Mesenchymal stem cell (in vitro differentiated cells and primary cell): ENCODE measurements at regions not wholly inside any gene's neighbourhood (a gene's known extent, or its start where the extent isn't known, plus 50 kb on each side); places are given as distances from the start of the nearest gene placed in this dataset.

ENCODE experiments used
- DNase-seq: peaks from one replicate; pipeline ENCODE4 v3.0.0-alpha.2; 2013
- H2AFZ ChIP-seq: one replicate; pipeline ENCODE4 v1.6.1; 2013; ENCODE audit warnings: low read depth, mild to moderate bottlenecking, control low read depth, inconsistent platforms, low read length, moderate library complexity
- H2AK5ac ChIP-seq: 2 replicates; pipeline ENCODE4 v1.6.1; 2013; ENCODE audit warnings: low read length, moderate library complexity, mild to moderate bottlenecking, inconsistent platforms; ENCODE audit not compliant: severe bottlenecking
- H2BK120ac ChIP-seq: one replicate; pipeline ENCODE4 v1.6.1; 2013; ENCODE audit warnings: low read depth, mild to moderate bottlenecking, inconsistent platforms, low read length, moderate library complexity
- H2BK12ac ChIP-seq, 2 experiments: one replicate each; pipeline ENCODE4 v1.6.1; 2013; ENCODE audit warnings: inconsistent platforms in 2 of 2, low read length in 2 of 2, mild to moderate bottlenecking in 2 of 2, moderate library complexity in 2 of 2, control low read depth in 1 of 2
- H2BK15ac ChIP-seq: one replicate; pipeline ENCODE4 v1.6.1; 2013; ENCODE audit warnings: mild to moderate bottlenecking, low read depth, inconsistent platforms; ENCODE audit not compliant: poor library complexity, severe bottlenecking
- H2BK5ac ChIP-seq: 2 replicates; pipeline ENCODE4 v1.6.1; 2013; ENCODE audit warnings: low read depth, mild to moderate bottlenecking, low read length, control low read depth, inconsistent platforms; ENCODE audit not compliant: poor library complexity, severe bottlenecking
- H3K14ac ChIP-seq, 2 experiments: one replicate each; pipeline ENCODE4 v1.6.1; 2013; ENCODE audit warnings: inconsistent platforms in 2 of 2, low read length in 2 of 2, control low read depth in 1 of 2, mild to moderate bottlenecking in 1 of 2, moderate library complexity in 1 of 2
- H3K18ac ChIP-seq, 2 experiments: one replicate each; pipeline ENCODE4 v1.6.1; 2013; ENCODE audit warnings: inconsistent platforms in 2 of 2, low read length in 2 of 2, control low read depth in 1 of 2, low read depth in 1 of 2, mild to moderate bottlenecking in 1 of 2
- H3K23ac ChIP-seq, 2 experiments: one replicate each; pipeline ENCODE4 v1.6.1; 2013; ENCODE audit warnings: inconsistent platforms in 2 of 2, low read length in 2 of 2, mild to moderate bottlenecking in 2 of 2, moderate library complexity in 2 of 2, control low read depth in 1 of 2
- H3K27ac ChIP-seq: 2 replicates; pipeline ENCODE4 v1.5.1; 2013; ENCODE audit warnings: mild to moderate bottlenecking, moderate library complexity, low read length, control low read depth, inconsistent platforms; ENCODE audit not compliant: poor library complexity, severe bottlenecking
- H3K27me3 ChIP-seq, 2 experiments: 2 replicates each; pipeline versions ENCODE4 v1.6.1 to v1.7.0; 2013; ENCODE audit warnings: low read length in 2 of 2, mild to moderate bottlenecking in 2 of 2, moderate library complexity in 2 of 2, control low read depth in 1 of 2, inconsistent platforms in 1 of 2; ENCODE audit not compliant: control insufficient read depth in 1 of 2, insufficient read depth in 1 of 2
- H3K36me3 ChIP-seq, 2 experiments: 2 replicates each; pipeline versions ENCODE4 v1.6.1 to v1.7.0; 2013; ENCODE audit warnings: low read length in 2 of 2, control low read depth in 1 of 2, inconsistent platforms in 1 of 2, low read depth in 1 of 2, mild to moderate bottlenecking in 1 of 2; ENCODE audit not compliant: insufficient read depth in 2 of 2, control insufficient read depth in 1 of 2
- H3K4ac ChIP-seq, 2 experiments: one replicate each; pipeline ENCODE4 v1.6.1; 2013; ENCODE audit warnings: inconsistent platforms in 2 of 2, low read length in 2 of 2, mild to moderate bottlenecking in 2 of 2, moderate library complexity in 2 of 2, control low read depth in 1 of 2, low read depth in 1 of 2
- H3K4me1 ChIP-seq: 2 replicates; pipeline ENCODE4 v1.6.1; 2013; ENCODE audit warnings: low read depth, low read length, control low read depth; ENCODE audit not compliant: control insufficient read depth, insufficient read depth
- H3K4me2 ChIP-seq: 2 replicates; pipeline ENCODE4 v1.6.1; 2013; ENCODE audit warnings: low read length, mild to moderate bottlenecking, inconsistent platforms; ENCODE audit not compliant: poor library complexity, severe bottlenecking
- H3K4me3 ChIP-seq, 2 experiments: 2 replicates each; pipeline versions ENCODE4 v1.5.1 to v1.7.0; 2013; ENCODE audit warnings: low read length in 2 of 2, mild to moderate bottlenecking in 2 of 2, control low read depth in 1 of 2, low read depth in 1 of 2; ENCODE audit not compliant: insufficient read depth in 1 of 2
- H3K79me1 ChIP-seq: replicated peaks from 2 replicates; pipeline ENCODE4 v1.6.1; 2013; ENCODE audit warnings: mild to moderate bottlenecking, control low read depth, low read length, inconsistent platforms; ENCODE audit not compliant: poor library complexity, severe bottlenecking
- H3K9ac ChIP-seq: 2 replicates; pipeline ENCODE4 v1.7.0; 2013; ENCODE audit warnings: mild to moderate bottlenecking, low read length, moderate library complexity
- H3K9me3 ChIP-seq: 2 replicates; pipeline ENCODE4 v1.7.0; 2013; ENCODE audit warnings: mild to moderate bottlenecking, low read length; ENCODE audit not compliant: control insufficient read depth
- H4K8ac ChIP-seq: one replicate; pipeline ENCODE4 v1.6.1; 2013; ENCODE audit warnings: inconsistent platforms, mild to moderate bottlenecking, low read length, moderate library complexity
- H4K91ac ChIP-seq: one replicate; pipeline ENCODE4 v1.6.1; 2013; ENCODE audit warnings: mild to moderate bottlenecking, low read length, inconsistent platforms
- WGBS: methylation state at CpG from one replicate; pipeline ENCODE4 v1.1.7; 2013; ENCODE audit warnings: mixed read lengths; 5-methylcytosine and 5-hydroxymethylcytosine counted together

DNA sequence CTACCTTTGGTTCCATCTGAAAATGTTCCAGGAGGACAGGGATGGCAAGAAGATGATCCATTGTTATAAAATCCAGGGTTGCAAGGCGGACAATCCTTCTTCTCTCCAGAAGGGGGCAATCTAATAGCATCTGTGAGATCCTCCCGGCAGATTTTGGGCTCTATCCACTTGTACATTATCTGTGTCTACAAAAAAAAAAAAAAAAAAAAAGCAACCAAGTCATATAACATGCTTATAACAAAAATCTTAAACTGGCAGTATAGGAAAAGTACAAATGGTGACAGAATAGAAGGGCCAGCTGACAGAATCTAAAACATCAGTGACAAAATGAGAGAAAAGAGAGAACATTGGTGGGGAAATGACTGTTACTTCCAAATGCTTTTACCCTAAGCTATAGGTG is 132.7 kb downstream of the ELAPOR2 start:
- Histone ChIP-seq H2BK15ac (no peak overlapping the region), H3K9ac (no peak overlapping the region), H2BK12ac (no peak overlapping the region), H3K27ac (no peak overlapping the region), H3K36me3 (peaks cover 0 to 5% of the 10 kb centered on the region in 2 experiments), H3K4me3 (no peak overlapping the region), H3K4ac (no peak overlapping the region), H4K91ac (no peak overlapping the region), H2AK5ac (no peak overlapping the region), H3K4me2 (no peak overlapping the region), H2BK120ac (no peak overlapping the region), H3K14ac (no peak overlapping the region), H3K4me1 (no peaks in the 10 kb centered on the region), H3K79me1 (no peaks in the 10 kb centered on the region), H4K8ac (no peak overlapping the region), H2BK5ac (no peak overlapping the region), H3K23ac (no peak overlapping the region), H3K18ac (no peak overlapping the region), H3K9me3 (no peaks in the 10 kb centered on the region), H2AFZ (no peak overlapping the region), H3K27me3 (no peaks in the 10 kb centered on the region)
- WGBS, result 0% methylated on average over 1 of the region's 2 CpGs
- peak; percentile 61 for DNase-seq

DNA sequence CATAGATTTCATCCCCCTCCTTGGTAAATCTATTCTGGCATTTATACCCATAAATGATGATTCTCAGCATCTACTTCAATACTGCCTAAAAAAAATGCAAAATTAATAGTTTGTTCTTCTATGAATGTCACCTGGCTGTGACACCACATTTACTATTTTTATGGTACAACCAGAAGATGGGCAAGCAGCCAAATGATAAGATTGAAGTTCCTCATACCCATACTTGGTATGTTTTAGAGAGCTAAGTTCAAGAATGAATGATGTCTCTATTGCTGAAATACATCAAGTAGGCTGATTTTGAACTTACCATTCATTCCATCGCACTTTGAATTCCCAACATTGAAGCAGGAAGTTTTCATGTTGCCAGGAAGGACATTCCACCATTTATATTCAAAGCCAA is 134.2 kb downstream of the ELAPOR2 start:
- H3K9ac ChIP-seq, result no peak overlapping the region
- no peaks in the 10 kb centered on the region for H3K27me3 ChIP-seq
- no peak overlapping the region for H4K8ac ChIP-seq
- H2AFZ ChIP-seq, result no peak overlapping the region
- H3K14ac ChIP-seq, result no peak overlapping the region
- 100% methylated on average over 1 of the region's 1 CpG for WGBS
- no peak overlapping the region for H2BK15ac ChIP-seq
- no peak overlapping the region for H2BK12ac ChIP-seq
- no peak overlapping the region for H2BK120ac ChIP-seq
- H3K4me2 ChIP-seq, result no peak overlapping the region
- H2BK5ac ChIP-seq, result no peak overlapping the region
- H3K79me1 ChIP-seq, result no peaks in the 10 kb centered on the region
- no peak overlapping the region for H3K4me3 ChIP-seq
- H2AK5ac ChIP-seq, result no peak overlapping the region
- H3K18ac ChIP-seq, result no peak overlapping the region
- H3K23ac ChIP-seq, result no peak overlapping the region
- no peaks in the 10 kb centered on the region for H3K36me3 ChIP-seq
- no peak overlapping the region for H3K4ac ChIP-seq
- H3K9me3 ChIP-seq, result no peaks in the 10 kb centered on the region
- no peak for DNase-seq
- no peak overlapping the region for H4K91ac ChIP-seq
- H3K4me1 ChIP-seq, result no peaks in the 10 kb centered on the region
- H3K27ac ChIP-seq, result no peak overlapping the region

GRCh38 chr7:86923527-86923926 is 135.9 kb downstream of the ELAPOR2 start:
- Histone ChIP-seq H2AK5ac (no peak overlapping the region), H3K14ac (no peak overlapping the region), H2BK120ac (no peak overlapping the region), H2AFZ (no peak overlapping the region), H3K4me3 (no peak overlapping the region), H3K27me3 (no peaks in the 10 kb centered on the region), H3K4ac (no peak overlapping the region), H3K4me1 (no peaks in the 10 kb centered on the region), H3K18ac (no peak overlapping the region), H3K36me3 (no peaks in the 10 kb centered on the region), H4K8ac (no peak overlapping the region), H3K79me1 (no peaks in the 10 kb centered on the region), H3K23ac (no peak overlapping the region), H2BK15ac (no peak overlapping the region), H3K4me2 (no peak overlapping the region), H2BK12ac (no peak overlapping the region), H3K9me3 (no peaks in the 10 kb centered on the region), H3K9ac (no peak overlapping the region), H4K91ac (no peak overlapping the region), H3K27ac (no peak overlapping the region), H2BK5ac (no peak overlapping the region)
- no peak for DNase-seq

DNA sequence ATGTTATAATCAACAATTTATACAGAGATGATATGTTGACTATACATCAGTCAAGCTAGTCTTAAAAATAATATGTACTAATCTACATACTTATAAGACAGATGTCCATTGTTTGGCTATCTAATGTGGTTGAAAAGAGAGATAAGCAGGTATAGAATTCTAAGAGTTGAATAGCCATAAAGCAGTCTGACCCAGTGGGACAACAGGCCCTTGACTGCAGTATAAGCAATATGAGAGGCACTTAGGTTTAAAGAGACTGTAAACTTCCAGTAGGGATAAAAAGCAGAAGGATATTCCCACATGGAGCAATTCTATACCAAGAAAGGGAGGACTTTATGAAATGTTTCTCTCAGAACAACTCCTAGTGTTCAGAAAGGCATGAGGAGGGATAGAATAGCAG is 139.3 kb downstream of the ELAPOR2 start:
- Histone ChIP-seq H3K79me1 (no peaks in the 10 kb centered on the region), H2BK12ac (no peak overlapping the region), H3K36me3 (peaks cover 0 to 3% of the 10 kb centered on the region in 2 experiments), H3K4ac (no peak overlapping the region), H3K4me3 (no peak overlapping the region), H3K9ac (no peak overlapping the region), H2AK5ac (no peak overlapping the region), H4K8ac (no peak overlapping the region), H2BK5ac (no peak overlapping the region), H3K4me2 (no peak overlapping the region), H2BK15ac (no peak overlapping the region), H3K14ac (no peak overlapping the region), H4K91ac (no peak overlapping the region), H3K23ac (no peak overlapping the region), H3K27ac (no peak overlapping the region), H3K27me3 (no peaks in the 10 kb centered on the region), H3K4me1 (no peaks in the 10 kb centered on the region), H2BK120ac (no peak overlapping the region), H3K9me3 (no peaks in the 10 kb centered on the region), H3K18ac (no peak overlapping the region), H2AFZ (no peak overlapping the region)
- no peak for DNase-seq
